ENCODE measurements at regions not wholly inside any gene's neighbourhood (a gene's known extent, or its start where the extent isn't known, plus 50 kb on each side); places are given as distances from the start of the nearest gene placed in this dataset.

GRCh38 chr2:184030245-184030644 is 568.1 kb upstream of the ZNF804A start:
- Histone ChIP-seq H3K36me3 (ENCODE audit: control insufficient read depth in 3 of 3, insufficient read depth in 2 of 3, low read depth in 1 of 3, low read length in 3 of 3) (no peaks in the 10 kb centered on the region), H3K9me3 (ENCODE audit: control insufficient read depth in 2 of 2, insufficient read depth in 1 of 2, low read depth in 1 of 2, low read length in 1 of 2) (no peaks in the 10 kb centered on the region), H3K4me3 (ENCODE audit: low read depth in 1 of 3, low read length in 3 of 3) (no peak overlapping the region), H3K27me3 (ENCODE audit: control insufficient read depth in 3 of 3, insufficient read depth in 3 of 3, low read length in 3 of 3) (no peaks in the 10 kb centered on the region), H3K27ac (ENCODE audit: low read depth in 1 of 3, low read length in 2 of 3) (no peak overlapping the region), H3K4me1 (ENCODE audit: control insufficient read depth in 3 of 3, insufficient read depth in 2 of 3, low read depth in 1 of 3, low read length in 2 of 3) (no peaks in the 10 kb centered on the region)
- DNase-seq, result no peak
- 70 to 83% (median 82%) methylated on average over 6 of the region's 6 CpGs for WGBS, 3 donors
- no peak for FAIRE-seq

DNA sequence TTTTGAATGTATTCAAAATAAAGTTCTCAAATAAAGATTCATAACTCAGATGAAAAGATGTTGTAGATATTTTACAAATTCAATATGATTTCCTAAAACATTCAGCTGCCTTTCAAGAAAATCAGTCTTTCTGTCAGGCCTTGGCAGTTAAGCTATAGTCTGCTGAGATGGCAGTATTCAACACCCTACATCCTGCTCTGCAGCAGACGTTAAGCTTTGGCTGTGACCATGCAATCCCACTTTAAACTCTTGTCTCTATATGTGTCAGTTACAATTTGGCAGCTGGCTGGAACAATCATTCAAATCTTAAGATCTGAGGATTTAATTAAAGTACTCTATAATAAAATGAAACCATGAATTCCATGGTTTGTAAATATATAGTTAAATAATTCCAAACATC is 567.3 kb upstream of the ZNF804A start:
- Histone ChIP-seq H3K36me3 (ENCODE audit: control insufficient read depth in 3 of 3, insufficient read depth in 2 of 3, low read depth in 1 of 3, low read length in 3 of 3) (no peaks in the 10 kb centered on the region), H3K9me3 (ENCODE audit: control insufficient read depth in 2 of 2, insufficient read depth in 1 of 2, low read depth in 1 of 2, low read length in 1 of 2) (no peaks in the 10 kb centered on the region), H3K4me1 (ENCODE audit: control insufficient read depth in 3 of 3, insufficient read depth in 2 of 3, low read depth in 1 of 3, low read length in 2 of 3) (no peaks in the 10 kb centered on the region), H3K4me3 (ENCODE audit: low read depth in 1 of 3, low read length in 3 of 3) (no peak overlapping the region), H3K27ac (ENCODE audit: low read depth in 1 of 3, low read length in 2 of 3) (no peak overlapping the region), H3K27me3 (ENCODE audit: control insufficient read depth in 3 of 3, insufficient read depth in 3 of 3, low read length in 3 of 3) (no peaks in the 10 kb centered on the region)
- WGBS, 3 donors, result 54 to 75% (median 63%) methylated on average over 1 of the region's 1 CpG
- no peak for DNase-seq
- FAIRE-seq, result no peak

- peak in 1 of 2 donors; percentile 17 for DNase-seq
Measured at GRCh38 chr2:184031402-184032147, 566.8 kb upstream of the ZNF804A start.

DNA sequence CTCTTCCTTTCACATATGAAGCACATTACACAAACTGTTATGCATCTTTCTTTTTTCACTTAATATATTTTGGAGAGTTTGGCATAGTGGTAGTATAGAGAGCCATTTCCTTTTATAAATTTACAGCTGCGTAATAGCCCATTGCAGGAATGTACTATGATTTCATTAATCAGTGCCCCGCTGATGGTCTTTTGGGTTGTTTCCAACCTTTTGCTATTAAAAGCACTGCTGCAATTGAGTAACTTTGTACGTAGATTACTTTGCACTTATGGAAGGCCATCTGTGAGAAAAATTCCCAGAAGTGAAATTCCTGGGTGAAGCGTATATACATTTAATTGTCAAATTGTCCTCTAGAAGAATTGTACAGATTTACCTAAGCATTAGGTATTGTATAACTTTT is 565.3 kb upstream of the ZNF804A start:
- H3K9me3 ChIP-seq (ENCODE audit: control insufficient read depth in 2 of 2, insufficient read depth in 1 of 2, low read depth in 1 of 2, low read length in 1 of 2), result no peaks in the 10 kb centered on the region
- H3K4me3 ChIP-seq (ENCODE audit: low read depth in 1 of 3, low read length in 3 of 3), result no peak overlapping the region
- no peaks in the 10 kb centered on the region for H3K36me3 ChIP-seq (ENCODE audit: control insufficient read depth in 3 of 3, insufficient read depth in 2 of 3, low read depth in 1 of 3, low read length in 3 of 3)
- no peak overlapping the region for H3K27ac ChIP-seq (ENCODE audit: low read depth in 1 of 3, low read length in 2 of 3)
- FAIRE-seq (no peak), DNase-seq (no peak)
- 62 to 88% (median 79%) methylated on average over 4 of the region's 4 CpGs for WGBS, 3 donors
- no peaks in the 10 kb centered on the region for H3K27me3 ChIP-seq (ENCODE audit: control insufficient read depth in 3 of 3, insufficient read depth in 3 of 3, low read length in 3 of 3)
- no peaks in the 10 kb centered on the region for H3K4me1 ChIP-seq (ENCODE audit: control insufficient read depth in 3 of 3, insufficient read depth in 2 of 3, low read depth in 1 of 3, low read length in 2 of 3)

More at GRCh38 chr2:184031402-184032147, 566.8 kb upstream of the ZNF804A start:
- Histone ChIP-seq H3K4me3 (ENCODE audit: low read depth in 1 of 3, low read length in 3 of 3) (no peak overlapping the region), H3K36me3 (ENCODE audit: control insufficient read depth in 3 of 3, insufficient read depth in 2 of 3, low read depth in 1 of 3, low read length in 3 of 3) (no peaks in the 10 kb centered on the region), H3K9me3 (ENCODE audit: control insufficient read depth in 2 of 2, insufficient read depth in 1 of 2, low read depth in 1 of 2, low read length in 1 of 2) (no peaks in the 10 kb centered on the region), H3K27ac (ENCODE audit: low read depth in 1 of 3, low read length in 2 of 3) (no peak overlapping the region), H3K27me3 (ENCODE audit: control insufficient read depth in 3 of 3, insufficient read depth in 3 of 3, low read length in 3 of 3) (no peaks in the 10 kb centered on the region), H3K4me1 (ENCODE audit: control insufficient read depth in 3 of 3, insufficient read depth in 2 of 3, low read depth in 1 of 3, low read length in 2 of 3) (no peaks in the 10 kb centered on the region)
- no peak for FAIRE-seq
- 75 to 89% (median 88%) methylated on average over 5 of the region's 5 CpGs for WGBS, 3 donors

DNA sequence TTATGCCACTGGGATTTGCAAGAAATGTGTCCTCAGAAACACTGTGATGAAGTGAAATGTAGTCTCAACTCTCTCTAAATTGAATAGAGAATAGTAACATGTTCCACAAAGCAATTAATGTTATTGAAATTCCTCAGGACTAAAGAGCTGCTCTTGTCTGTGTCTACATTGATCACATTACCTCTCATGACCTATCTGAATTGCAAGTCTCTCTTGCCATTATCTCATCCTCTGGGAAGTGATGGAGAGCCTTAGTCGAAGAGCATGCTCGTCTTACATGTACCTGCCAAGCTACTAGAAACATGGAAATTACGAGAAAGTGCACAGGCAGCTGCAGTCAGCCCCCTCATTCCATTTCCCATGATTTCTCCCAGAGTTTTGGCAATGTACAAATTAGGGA is 561.1 kb upstream of the ZNF804A start:
- no peaks in the 10 kb centered on the region for H3K27me3 ChIP-seq (ENCODE audit: control insufficient read depth in 3 of 3, insufficient read depth in 3 of 3, low read length in 3 of 3)
- 76 to 84% (median 83%) methylated on average over 3 of the region's 3 CpGs for WGBS, 3 donors

GRCh38 chr2:184039493-184039892 is 558.8 kb upstream of the ZNF804A start:
- DNase-seq, result no peak
- WGBS, 3 donors, result 62 to 77% (median 73%) methylated on average over 3 of the region's 3 CpGs
- H3K9me3 ChIP-seq (ENCODE audit: control insufficient read depth in 2 of 2, insufficient read depth in 1 of 2, low read depth in 1 of 2, low read length in 1 of 2), result no peaks in the 10 kb centered on the region
- FAIRE-seq, result no peak
- H3K4me1 ChIP-seq (ENCODE audit: control insufficient read depth in 3 of 3, insufficient read depth in 2 of 3, low read depth in 1 of 3, low read length in 2 of 3), result no peaks in the 10 kb centered on the region
- H3K36me3 ChIP-seq (ENCODE audit: control insufficient read depth in 3 of 3, insufficient read depth in 2 of 3, low read depth in 1 of 3, low read length in 3 of 3), result no peaks in the 10 kb centered on the region
- no peak overlapping the region for H3K27ac ChIP-seq (ENCODE audit: low read depth in 1 of 3, low read length in 2 of 3)
- no peaks in the 10 kb centered on the region for H3K27me3 ChIP-seq (ENCODE audit: control insufficient read depth in 3 of 3, insufficient read depth in 3 of 3, low read length in 3 of 3)
- no peak overlapping the region for H3K4me3 ChIP-seq (ENCODE audit: low read depth in 1 of 3, low read length in 3 of 3)

More for the DNA sequence above, 561.1 kb upstream of the ZNF804A start:
- Histone ChIP-seq H3K36me3 (ENCODE audit: control insufficient read depth in 3 of 3, insufficient read depth in 2 of 3, low read depth in 1 of 3, low read length in 3 of 3) (no peaks in the 10 kb centered on the region), H3K4me1 (ENCODE audit: control insufficient read depth in 3 of 3, insufficient read depth in 2 of 3, low read depth in 1 of 3, low read length in 2 of 3) (no peaks in the 10 kb centered on the region), H3K27ac (ENCODE audit: low read depth in 1 of 3, low read length in 2 of 3) (no peak overlapping the region), H3K9me3 (ENCODE audit: control insufficient read depth in 2 of 2, insufficient read depth in 1 of 2, low read depth in 1 of 2, low read length in 1 of 2) (no peaks in the 10 kb centered on the region), H3K4me3 (ENCODE audit: low read depth in 1 of 3, low read length in 3 of 3) (no peak overlapping the region)
- DNase-seq (no peak), FAIRE-seq (no peak)

DNA sequence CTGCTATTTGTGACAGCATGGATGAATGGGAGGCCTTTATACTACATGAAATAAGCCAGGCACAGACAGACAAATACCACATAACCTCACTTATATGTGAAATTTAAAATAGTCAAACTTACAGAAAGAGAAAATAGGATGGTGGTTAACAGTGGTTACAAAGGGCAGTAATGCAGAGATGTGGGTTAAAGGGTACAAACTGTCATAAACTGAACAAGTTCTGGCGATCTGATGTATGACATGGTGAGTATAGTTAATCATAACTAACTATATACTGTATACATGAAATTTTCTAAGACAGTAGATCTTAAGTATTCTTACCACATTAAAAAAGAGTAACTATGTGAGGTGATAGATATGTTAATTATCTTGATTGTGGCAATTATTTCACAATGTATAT is 558.1 kb upstream of the ZNF804A start:
- H3K27ac ChIP-seq (ENCODE audit: low read depth in 1 of 3, low read length in 2 of 3), result no peak overlapping the region
- no peak for FAIRE-seq
- WGBS, 3 donors, result 29 to 62% (median 42%) methylated on average over 1 of the region's 1 CpG

GRCh38 chr2:184041077-184041476 is 557.3 kb upstream of the ZNF804A start:
- Histone ChIP-seq H3K27me3 (ENCODE audit: control insufficient read depth in 3 of 3, insufficient read depth in 3 of 3, low read length in 3 of 3) (no peaks in the 10 kb centered on the region), H3K27ac (ENCODE audit: low read depth in 1 of 3, low read length in 2 of 3) (no peak overlapping the region), H3K4me1 (ENCODE audit: control insufficient read depth in 3 of 3, insufficient read depth in 2 of 3, low read depth in 1 of 3, low read length in 2 of 3) (no peaks in the 10 kb centered on the region), H3K36me3 (ENCODE audit: control insufficient read depth in 3 of 3, insufficient read depth in 2 of 3, low read depth in 1 of 3, low read length in 3 of 3) (no peaks in the 10 kb centered on the region), H3K9me3 (ENCODE audit: control insufficient read depth in 2 of 2, insufficient read depth in 1 of 2, low read depth in 1 of 2, low read length in 1 of 2) (no peaks in the 10 kb centered on the region), H3K4me3 (ENCODE audit: low read depth in 1 of 3, low read length in 3 of 3) (no peak overlapping the region)
- DNase-seq (no peak), FAIRE-seq (no peak)
- 55 to 58% (median 56%) methylated on average over 3 of the region's 3 CpGs for WGBS, 3 donors

More for the DNA sequence above, 558.1 kb upstream of the ZNF804A start:
- peak; percentile 22 to 25 for DNase-seq
- Histone ChIP-seq H3K4me3 (ENCODE audit: low read depth in 1 of 3, low read length in 3 of 3) (no peak overlapping the region), H3K4me1 (ENCODE audit: control insufficient read depth in 3 of 3, insufficient read depth in 2 of 3, low read depth in 1 of 3, low read length in 2 of 3) (no peaks in the 10 kb centered on the region), H3K9me3 (ENCODE audit: control insufficient read depth in 2 of 2, insufficient read depth in 1 of 2, low read depth in 1 of 2, low read length in 1 of 2) (no peaks in the 10 kb centered on the region), H3K36me3 (ENCODE audit: control insufficient read depth in 3 of 3, insufficient read depth in 2 of 3, low read depth in 1 of 3, low read length in 3 of 3) (no peaks in the 10 kb centered on the region), H3K27me3 (ENCODE audit: control insufficient read depth in 3 of 3, insufficient read depth in 3 of 3, low read length in 3 of 3) (no peaks in the 10 kb centered on the region)

DNA sequence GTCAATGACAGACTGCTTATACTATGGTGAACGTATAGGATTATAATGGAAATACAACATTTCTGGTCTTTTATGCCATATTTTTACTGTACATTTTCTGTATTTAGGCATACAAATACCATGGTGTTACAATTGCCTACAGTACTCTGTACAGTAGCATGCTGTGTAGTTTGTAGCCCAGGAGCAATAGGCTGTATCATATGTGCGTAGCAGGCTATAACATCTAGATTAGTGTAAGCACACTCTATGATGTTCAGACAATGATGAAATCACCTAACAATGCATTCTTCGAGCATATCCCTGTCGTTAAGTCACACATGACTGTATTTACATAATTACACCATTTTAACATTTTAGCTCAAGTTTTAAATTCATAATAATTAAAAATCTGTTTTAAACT is 556.6 kb upstream of the ZNF804A start:
- no peaks in the 10 kb centered on the region for H3K9me3 ChIP-seq (ENCODE audit: control insufficient read depth in 2 of 2, insufficient read depth in 1 of 2, low read depth in 1 of 2, low read length in 1 of 2)
- DNase-seq, result no peak
- FAIRE-seq, result no peak
- H3K4me3 ChIP-seq (ENCODE audit: low read depth in 1 of 3, low read length in 3 of 3), result no peak overlapping the region
- no peaks in the 10 kb centered on the region for H3K36me3 ChIP-seq (ENCODE audit: control insufficient read depth in 3 of 3, insufficient read depth in 2 of 3, low read depth in 1 of 3, low read length in 3 of 3)
- no peak overlapping the region for H3K27ac ChIP-seq (ENCODE audit: low read depth in 1 of 3, low read length in 2 of 3)
- WGBS, 3 donors, result 88 to 91% (median 90%) methylated on average over 4 of the region's 4 CpGs
- H3K4me1 ChIP-seq (ENCODE audit: control insufficient read depth in 3 of 3, insufficient read depth in 2 of 3, low read depth in 1 of 3, low read length in 2 of 3), result no peaks in the 10 kb centered on the region
- no peaks in the 10 kb centered on the region for H3K27me3 ChIP-seq (ENCODE audit: control insufficient read depth in 3 of 3, insufficient read depth in 3 of 3, low read length in 3 of 3)
